AG10803 (cell line): ENCODE measurements at regions not wholly inside any gene's neighbourhood (a gene's known extent, or its start where the extent isn't known, plus 50 kb on each side); places are given as distances from the start of the nearest gene placed in this dataset.

Source experiments
- DNase-seq: peaks from one replicate; pipeline ENCODE4 v3.0.0; 2010; ENCODE audit warnings: low read depth
- H3K4me3 ChIP-seq: 2 replicates; pipeline ENCODE4 v1.5.1; 2011; ENCODE audit warnings: mild to moderate bottlenecking, low read length, control low read depth
- CTCF ChIP-seq: conservative IDR thresholded peaks from 2 replicates; pipeline ENCODE4 v1.5.1; 2011; ENCODE audit warnings: mild to moderate bottlenecking, low read length, control low read depth, inconsistent platforms

GRCh38 chr7:128191136-128191844 lies 49.8 kb upstream of the LEP start:
- DNase-seq, result no peak
- no peak overlapping the region for H3K4me3 ChIP-seq
- TF ChIP-seq CTCF, result no peak
